Vagina (tissue), 2 donors: ENCODE measurements at regions not wholly inside any gene's neighbourhood (a gene's known extent, or its start where the extent isn't known, plus 50 kb on each side); places are given as distances from the start of the nearest gene placed in this dataset.

Source experiments
- DNase-seq, 2 donors: peaks; one replicate each; pipeline ENCODE4 v3.0.0-alpha.2; 2017; ENCODE audit errors: extremely low spot score in 2 of 2
- H3K27ac ChIP-seq: fragments of 200-600 bp; sonication (generic); one replicate; pipeline ENCODE4 v1.5.1; 2019
- H3K27me3 ChIP-seq: fragments of 200-600 bp; sonication (generic); one replicate; pipeline ENCODE4 v1.5.1; 2019
- H3K36me3 ChIP-seq, 2 donors: fragments of 200-600 bp; sonication (generic); one replicate each; pipeline ENCODE4 v1.5.1; 2017 to 2019
- H3K4me1 ChIP-seq: fragments of 200-600 bp; sonication (generic); one replicate; pipeline ENCODE4 v1.5.1; 2019
- H3K4me3 ChIP-seq, 2 donors: fragments of 200-600 bp; sonication (generic); 1 replicate in 1 of 2; 2 replicates in 1 of 2; pipeline ENCODE4 v1.5.1; 2016 to 2019
- H3K9me3 ChIP-seq: fragments of 200-600 bp; sonication (generic); one replicate; pipeline ENCODE4 v1.5.1; 2019
- CTCF ChIP-seq, 3 experiments: fragments of 450-650 bp in 2 of 3; fragments of 200-600 bp in 1 of 3; sonication (generic) in 1 of 3; IDR thresholded peaks; one replicate each; pipeline ENCODE4 v1.5.1; 2017 to 2019; ENCODE audit warnings: antibody characterized with exemption in 3 of 3, mild to moderate bottlenecking in 2 of 3, moderate library complexity in 2 of 3
- POLR2A ChIP-seq, 2 donors: fragments of 450-650 bp; IDR thresholded peaks; one replicate each; pipeline ENCODE4 v1.6.1; 2017; ENCODE audit warnings: antibody characterized with exemption in 2 of 2, mild to moderate bottlenecking in 2 of 2, moderate library complexity in 2 of 2
- POLR2AphosphoS5 ChIP-seq, 2 donors: sonication (generic); formaldehyde crosslinking; IDR thresholded peaks; one replicate each; pipeline ENCODE4 v1.9.0; 2017; ENCODE audit warnings: antibody characterized with exemption in 2 of 2, mild to moderate bottlenecking in 2 of 2, low read depth in 1 of 2; ENCODE audit not compliant: insufficient read depth in 1 of 2
- intact Hi-C: fragments of 100-400 bp; cut with DNase I; formaldehyde crosslinking; loops from one replicate; pipeline ENCODE4 v1.15.1; 2023

GRCh38 chr4:111066001-111066400 lies 443.1 kb upstream of the PITX2 start:
- no peak overlapping the region for H3K4me3 ChIP-seq
- TF ChIP-seq CTCF (IDR thresholded peaks at IDR 0.05) (no peak), POLR2AphosphoS5 (IDR thresholded peaks at IDR 0.05; ENCODE audit: insufficient read depth in 1 of 2, low read depth in 1 of 2) (no peak), POLR2A (IDR thresholded peaks at IDR 0.05) (no peak)
- no peak for DNase-seq
- no peak overlapping the region for H3K27ac ChIP-seq
- no peaks in the 10 kb centered on the region for H3K27me3 ChIP-seq
- H3K9me3 ChIP-seq = no peaks in the 10 kb centered on the region
- no peaks in the 10 kb centered on the region for H3K36me3 ChIP-seq
- H3K4me1 ChIP-seq = no peaks in the 10 kb centered on the region
- intact Hi-C loops = no loop called here

- no peaks in the 10 kb centered on the region for H3K27me3 ChIP-seq
- H3K4me1 ChIP-seq = no peaks in the 10 kb centered on the region
- DNase-seq = no peak
- no peak overlapping the region for H3K4me3 ChIP-seq
- TF ChIP-seq POLR2A (IDR thresholded peaks at IDR 0.05) = no peak
- TF ChIP-seq CTCF (IDR thresholded peaks at IDR 0.05) = no peak
- no peak for TF ChIP-seq POLR2AphosphoS5 (IDR thresholded peaks at IDR 0.05; ENCODE audit: insufficient read depth in 1 of 2, low read depth in 1 of 2)
- intact Hi-C loops = no loop called here
- H3K27ac ChIP-seq = no peak overlapping the region
- H3K9me3 ChIP-seq = no peaks in the 10 kb centered on the region
- no peaks in the 10 kb centered on the region for H3K36me3 ChIP-seq
Measured at GRCh38 chr4:111066447-111066846, 443.6 kb upstream of the PITX2 start.

- Histone ChIP-seq H3K27me3 (no peaks in the 10 kb centered on the region), H3K36me3 (no peaks in the 10 kb centered on the region), H3K27ac (no peak overlapping the region), H3K9me3 (no peaks in the 10 kb centered on the region), H3K4me1 (no peaks in the 10 kb centered on the region), H3K4me3 (no peak overlapping the region)
- intact Hi-C loops = no loop called here
- no peak for DNase-seq
- TF ChIP-seq POLR2AphosphoS5 (IDR thresholded peaks at IDR 0.05; ENCODE audit: insufficient read depth in 1 of 2, low read depth in 1 of 2) = no peak
Measured at GRCh38 chr4:111066887-111067286, 444.0 kb upstream of the PITX2 start.

- intact Hi-C loops = no loop called here
- Histone ChIP-seq H3K9me3 (no peaks in the 10 kb centered on the region), H3K4me3 (no peak overlapping the region), H3K27ac (no peak overlapping the region), H3K4me1 (no peaks in the 10 kb centered on the region), H3K27me3 (no peaks in the 10 kb centered on the region), H3K36me3 (no peaks in the 10 kb centered on the region)
- no peak for DNase-seq
- TF ChIP-seq POLR2A (IDR thresholded peaks at IDR 0.05) = no peak
- no peak for TF ChIP-seq CTCF (IDR thresholded peaks at IDR 0.05)
- TF ChIP-seq POLR2AphosphoS5 (IDR thresholded peaks at IDR 0.05; ENCODE audit: insufficient read depth in 1 of 2, low read depth in 1 of 2) = no peak
Measured at GRCh38 chr4:111068883-111069282, 446.0 kb upstream of the PITX2 start.

GRCh38 chr4:111070390-111070789 lies 447.5 kb upstream of the PITX2 start:
- Histone ChIP-seq H3K27me3 (no peaks in the 10 kb centered on the region), H3K9me3 (no peaks in the 10 kb centered on the region), H3K4me1 (no peaks in the 10 kb centered on the region), H3K4me3 (no peak overlapping the region), H3K36me3 (no peaks in the 10 kb centered on the region), H3K27ac (no peak overlapping the region)
- intact Hi-C loops = no loop called here
- TF ChIP-seq POLR2A (IDR thresholded peaks at IDR 0.05) (no peak), CTCF (IDR thresholded peaks at IDR 0.05) (no peak), POLR2AphosphoS5 (IDR thresholded peaks at IDR 0.05; ENCODE audit: insufficient read depth in 1 of 2, low read depth in 1 of 2) (no peak)
- DNase-seq = no peak
